Left ventricle myocardium inferior (tissue), 1 donor: ENCODE measurements at regions not wholly inside any gene's neighbourhood (a gene's known extent, or its start where the extent isn't known, plus 50 kb on each side); places are given as distances from the start of the nearest gene placed in this dataset.

Experiments
- DNase-seq: peaks from one replicate; pipeline ENCODE4 v3.0.0-alpha.2; 2020
- H3K27ac ChIP-seq: fragments of 200-600 bp; replicated peaks from 2 replicates; pipeline ENCODE4 v1.8.0; 2021
- H3K27me3 ChIP-seq: fragments of 200-600 bp; 2 replicates; pipeline ENCODE4 v1.8.0; 2021; ENCODE audit warnings: low read depth
- H3K36me3 ChIP-seq: fragments of 200-600 bp; 2 replicates; pipeline ENCODE4 v1.8.0; 2021
- H3K4me1 ChIP-seq: fragments of 200-600 bp; 2 replicates; pipeline ENCODE4 v1.8.0; 2021
- H3K4me3 ChIP-seq: fragments of 200-600 bp; 2 replicates; pipeline ENCODE4 v1.8.0; 2021; ENCODE audit warnings: mild to moderate bottlenecking, moderate library complexity
- H3K9me3 ChIP-seq: fragments of 200-600 bp; replicated peaks from 2 replicates; pipeline ENCODE4 v1.8.0; 2021
- intact Hi-C: fragments of 100-400 bp; cut with micrococcal nuclease; formaldehyde crosslinking; loops from one replicate; pipeline ENCODE4 v1.11.0; 2022
- TF ChIP-seq, protein P1 (sequence below): fragments of 200-600 bp; IDR thresholded peaks from 2 replicates; pipeline ENCODE4 v1.8.0; 2021; ENCODE audit warnings: antibody characterized with exemption, mild to moderate bottlenecking, borderline replicate concordance
- donor health status: DM: no; HTN: yes; CAD: no; lungs with severe emphysema.

DNA sequence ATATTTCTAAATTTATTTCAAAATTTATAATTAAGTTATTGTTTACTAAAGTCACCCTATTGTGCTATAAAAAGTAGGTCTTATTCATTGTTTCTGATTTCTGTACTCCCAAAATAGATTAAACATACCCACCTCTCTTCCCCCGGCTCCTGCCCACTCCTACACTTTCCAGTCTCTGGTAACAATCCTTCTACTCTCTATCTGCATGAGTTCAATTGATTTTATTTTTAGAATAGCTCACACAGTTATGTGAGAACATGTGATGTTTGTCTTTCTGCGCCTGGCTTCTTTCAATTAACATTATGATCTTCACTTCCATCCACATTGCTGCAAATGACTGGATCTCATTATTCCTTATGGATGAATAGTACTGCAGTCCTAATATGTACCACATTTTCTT lies 269.3 kb downstream of the ACTRT1 start:
- DNase-seq, result no peak
- Histone ChIP-seq H3K9me3 (peaks cover 6% of the 10 kb centered on the region), H3K27me3 (no peaks in the 10 kb centered on the region), H3K4me3 (no peak overlapping the region), H3K4me1 (no peaks in the 10 kb centered on the region), H3K27ac (no peak overlapping the region), H3K36me3 (no peaks in the 10 kb centered on the region)
- intact Hi-C loops, result no loop called here
- TF ChIP-seq, protein P1, sequence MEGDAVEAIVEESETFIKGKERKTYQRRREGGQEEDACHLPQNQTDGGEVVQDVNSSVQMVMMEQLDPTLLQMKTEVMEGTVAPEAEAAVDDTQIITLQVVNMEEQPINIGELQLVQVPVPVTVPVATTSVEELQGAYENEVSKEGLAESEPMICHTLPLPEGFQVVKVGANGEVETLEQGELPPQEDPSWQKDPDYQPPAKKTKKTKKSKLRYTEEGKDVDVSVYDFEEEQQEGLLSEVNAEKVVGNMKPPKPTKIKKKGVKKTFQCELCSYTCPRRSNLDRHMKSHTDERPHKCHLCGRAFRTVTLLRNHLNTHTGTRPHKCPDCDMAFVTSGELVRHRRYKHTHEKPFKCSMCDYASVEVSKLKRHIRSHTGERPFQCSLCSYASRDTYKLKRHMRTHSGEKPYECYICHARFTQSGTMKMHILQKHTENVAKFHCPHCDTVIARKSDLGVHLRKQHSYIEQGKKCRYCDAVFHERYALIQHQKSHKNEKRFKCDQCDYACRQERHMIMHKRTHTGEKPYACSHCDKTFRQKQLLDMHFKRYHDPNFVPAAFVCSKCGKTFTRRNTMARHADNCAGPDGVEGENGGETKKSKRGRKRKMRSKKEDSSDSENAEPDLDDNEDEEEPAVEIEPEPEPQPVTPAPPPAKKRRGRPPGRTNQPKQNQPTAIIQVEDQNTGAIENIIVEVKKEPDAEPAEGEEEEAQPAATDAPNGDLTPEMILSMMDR, result no peak

DNA sequence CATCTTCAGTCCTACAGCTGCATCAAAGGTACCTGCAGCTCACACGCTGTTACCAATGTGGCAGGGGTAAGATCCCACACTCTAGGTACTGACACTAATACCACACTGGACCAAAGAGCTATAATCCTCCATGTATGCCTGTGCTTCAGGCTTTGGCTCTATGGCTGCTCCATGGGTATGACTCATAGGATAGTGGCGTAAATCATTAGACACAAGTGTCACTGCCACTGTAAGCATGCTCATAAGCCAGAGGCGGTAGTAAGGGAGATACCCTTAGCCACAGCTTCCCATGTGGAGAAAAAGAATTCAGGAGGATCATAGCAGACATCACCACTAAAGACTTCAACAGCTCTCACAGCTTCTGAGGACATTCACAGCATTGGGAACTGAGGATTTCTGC lies 287.5 kb downstream of the ACTRT1 start:
- intact Hi-C loops, result no loop called here
- no peak overlapping the region for H3K4me3 ChIP-seq
- no peaks in the 10 kb centered on the region for H3K36me3 ChIP-seq
- H3K9me3 ChIP-seq, result no peaks in the 10 kb centered on the region
- H3K27ac ChIP-seq, result no peak overlapping the region
- H3K27me3 ChIP-seq, result no peaks in the 10 kb centered on the region
- H3K4me1 ChIP-seq, result no peaks in the 10 kb centered on the region
- TF ChIP-seq, protein P1, result no peak
- DNase-seq, result no peak

DNA sequence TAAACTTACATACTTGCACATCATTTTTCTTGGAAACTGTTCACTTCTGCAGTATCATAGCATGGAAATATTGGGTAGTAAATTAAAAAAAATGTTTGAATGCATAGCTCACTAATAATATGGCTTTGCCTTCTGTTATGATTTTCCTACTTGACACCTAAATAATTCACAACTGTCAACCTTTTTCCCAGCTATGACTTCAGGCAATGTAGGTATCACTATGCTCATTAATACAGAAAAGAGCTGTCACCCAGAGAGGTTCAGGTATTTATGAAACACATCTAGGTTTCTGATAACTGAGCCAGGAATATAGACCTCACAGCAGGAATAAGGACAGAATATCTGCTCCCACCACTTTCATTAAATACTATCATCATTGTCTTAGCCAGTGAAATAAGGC lies 289.5 kb downstream of the ACTRT1 start:
- no peaks in the 10 kb centered on the region for H3K36me3 ChIP-seq
- TF ChIP-seq, protein P1, result no peak
- no peaks in the 10 kb centered on the region for H3K4me1 ChIP-seq
- intact Hi-C loops, result no loop called here
- H3K27ac ChIP-seq, result no peak overlapping the region
- H3K9me3 ChIP-seq, result no peaks in the 10 kb centered on the region
- DNase-seq, result no peak
- no peak overlapping the region for H3K4me3 ChIP-seq
- no peaks in the 10 kb centered on the region for H3K27me3 ChIP-seq

DNA sequence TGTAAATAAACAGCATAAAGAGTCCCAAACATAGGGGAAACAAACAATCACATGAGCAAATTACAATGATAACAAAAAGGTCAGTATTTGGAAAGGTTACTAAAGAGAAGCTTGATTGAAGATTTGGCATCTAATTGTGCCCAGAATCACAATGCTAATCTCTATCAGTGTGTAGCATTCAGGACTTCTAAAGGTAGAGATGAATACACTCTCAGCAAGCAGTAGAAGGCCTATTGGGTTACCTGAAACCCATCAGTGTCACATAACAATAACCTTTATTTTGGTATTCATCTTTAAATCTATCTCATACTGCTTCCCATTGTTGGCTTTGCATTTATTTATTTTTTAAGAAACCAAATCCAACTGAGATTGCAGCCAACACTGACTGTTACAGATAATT lies 319.5 kb downstream of the ACTRT1 start:
- intact Hi-C loops, result no loop called here
- H3K4me1 ChIP-seq, result no peaks in the 10 kb centered on the region
- no peaks in the 10 kb centered on the region for H3K9me3 ChIP-seq
- H3K27ac ChIP-seq, result no peak overlapping the region
- no peaks in the 10 kb centered on the region for H3K27me3 ChIP-seq
- H3K36me3 ChIP-seq, result no peaks in the 10 kb centered on the region
- TF ChIP-seq, protein P1, result no peak
- no peak overlapping the region for H3K4me3 ChIP-seq
- DNase-seq, result no peak

GRCh38 chrX:127726227-127726626 lies 326.0 kb downstream of the ACTRT1 start:
- intact Hi-C loops, result no loop called here
- Histone ChIP-seq H3K27ac (no peak overlapping the region), H3K27me3 (no peaks in the 10 kb centered on the region), H3K4me3 (no peak overlapping the region), H3K36me3 (no peaks in the 10 kb centered on the region), H3K4me1 (no peaks in the 10 kb centered on the region), H3K9me3 (no peaks in the 10 kb centered on the region)
- DNase-seq, result no peak
- TF ChIP-seq, protein P1, result no peak

DNA sequence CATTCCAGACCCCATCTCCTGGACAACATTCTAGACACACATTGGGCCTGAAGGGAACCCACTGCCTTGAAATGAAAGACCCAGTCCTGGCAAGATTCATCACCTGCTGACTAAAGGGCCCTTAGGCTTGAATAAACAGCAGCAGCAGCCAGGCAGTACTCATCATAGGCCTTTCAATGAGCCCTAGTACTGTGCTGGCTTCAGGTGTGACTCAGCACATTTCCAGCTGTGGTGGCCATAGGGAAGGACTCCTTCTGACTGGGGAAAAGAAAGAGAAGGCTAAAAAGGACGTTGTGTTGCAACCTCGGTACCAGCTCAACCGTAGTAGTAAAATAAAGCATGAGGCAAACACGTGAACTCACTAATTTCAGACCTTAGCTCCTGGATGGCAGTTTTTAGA lies 344.0 kb downstream of the ACTRT1 start:
- no peaks in the 10 kb centered on the region for H3K27me3 ChIP-seq
- DNase-seq, result no peak
- no peak overlapping the region for H3K27ac ChIP-seq
- H3K4me3 ChIP-seq, result no peak overlapping the region
- intact Hi-C loops, result no loop called here
- no peaks in the 10 kb centered on the region for H3K36me3 ChIP-seq
- TF ChIP-seq, protein P1, result no peak
- no peaks in the 10 kb centered on the region for H3K9me3 ChIP-seq
- no peaks in the 10 kb centered on the region for H3K4me1 ChIP-seq
